AG04449 (cell line): ENCODE measurements at regions not wholly inside any gene's neighbourhood (a gene's known extent, or its start where the extent isn't known, plus 50 kb on each side); places are given as distances from the start of the nearest gene placed in this dataset.

Source experiments
- CTCF ChIA-PET: fragments of 350-600 bp; formaldehyde crosslinking; extraction: SDS; loops from one replicate; lab custom pipeline; 2021; ENCODE audit warnings: antibody characterized with exemption; lab: Yijun Ruan, JAX
- POLR2A ChIA-PET: fragments of 400-600, 350-600 bp; formaldehyde crosslinking; extraction: SDS; loops from one replicate; lab custom pipeline; 2020; ENCODE audit warnings: antibody characterized with exemption, inconsistent platforms; lab: Yijun Ruan, JAX
- DNase-seq: peaks from one replicate; pipeline ENCODE4 v3.0.0-alpha.2; 2010; ENCODE audit warnings: low read depth, low spot score
- H3K4me3 ChIP-seq: 2 replicates; pipeline ENCODE4 v1.5.1; 2011; ENCODE audit warnings: low read depth, mild to moderate bottlenecking, control low read depth, low read length
- TF ChIP-seq, protein P1 (sequence below): IDR thresholded peaks from one replicate; pipeline ENCODE4 v1.5.1; 2011; ENCODE audit warnings: mild to moderate bottlenecking, moderate library complexity, low read length, control low read depth, inconsistent platforms; ENCODE audit not compliant: insufficient read depth; ENCODE audit errors: missing control alignments

DNA sequence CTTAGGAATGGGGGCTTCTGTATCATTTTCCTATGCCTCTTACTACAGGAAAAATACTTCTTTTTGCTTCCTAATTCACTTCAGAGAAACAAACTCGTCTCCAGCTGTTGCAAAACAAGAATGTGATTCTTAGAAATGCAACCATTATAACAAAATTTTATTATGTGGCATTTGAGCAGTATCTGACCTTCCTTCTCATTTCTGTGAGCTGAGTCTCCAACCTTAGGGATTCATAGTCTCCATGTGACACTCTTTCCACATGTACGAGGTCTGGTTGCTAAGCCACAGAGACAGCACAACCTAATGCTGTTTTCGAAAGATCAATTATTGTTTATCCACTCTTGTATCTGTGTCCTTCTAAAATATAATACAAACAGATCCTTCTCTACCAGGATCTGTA is 75.3 kb upstream of the RGS4 start:
- TF ChIP-seq, protein P1, sequence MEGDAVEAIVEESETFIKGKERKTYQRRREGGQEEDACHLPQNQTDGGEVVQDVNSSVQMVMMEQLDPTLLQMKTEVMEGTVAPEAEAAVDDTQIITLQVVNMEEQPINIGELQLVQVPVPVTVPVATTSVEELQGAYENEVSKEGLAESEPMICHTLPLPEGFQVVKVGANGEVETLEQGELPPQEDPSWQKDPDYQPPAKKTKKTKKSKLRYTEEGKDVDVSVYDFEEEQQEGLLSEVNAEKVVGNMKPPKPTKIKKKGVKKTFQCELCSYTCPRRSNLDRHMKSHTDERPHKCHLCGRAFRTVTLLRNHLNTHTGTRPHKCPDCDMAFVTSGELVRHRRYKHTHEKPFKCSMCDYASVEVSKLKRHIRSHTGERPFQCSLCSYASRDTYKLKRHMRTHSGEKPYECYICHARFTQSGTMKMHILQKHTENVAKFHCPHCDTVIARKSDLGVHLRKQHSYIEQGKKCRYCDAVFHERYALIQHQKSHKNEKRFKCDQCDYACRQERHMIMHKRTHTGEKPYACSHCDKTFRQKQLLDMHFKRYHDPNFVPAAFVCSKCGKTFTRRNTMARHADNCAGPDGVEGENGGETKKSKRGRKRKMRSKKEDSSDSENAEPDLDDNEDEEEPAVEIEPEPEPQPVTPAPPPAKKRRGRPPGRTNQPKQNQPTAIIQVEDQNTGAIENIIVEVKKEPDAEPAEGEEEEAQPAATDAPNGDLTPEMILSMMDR: no peak
- no peak for DNase-seq
- ChIA-PET CTCF (interaction anchor here (1.0 kb wide), 1 partner anchor 135 kb away, joined by 3 read pairs; no protein-coding TSS in a partner anchor), POLR2A (no interaction called here)
- H3K4me3 ChIP-seq: no peak overlapping the region

DNA sequence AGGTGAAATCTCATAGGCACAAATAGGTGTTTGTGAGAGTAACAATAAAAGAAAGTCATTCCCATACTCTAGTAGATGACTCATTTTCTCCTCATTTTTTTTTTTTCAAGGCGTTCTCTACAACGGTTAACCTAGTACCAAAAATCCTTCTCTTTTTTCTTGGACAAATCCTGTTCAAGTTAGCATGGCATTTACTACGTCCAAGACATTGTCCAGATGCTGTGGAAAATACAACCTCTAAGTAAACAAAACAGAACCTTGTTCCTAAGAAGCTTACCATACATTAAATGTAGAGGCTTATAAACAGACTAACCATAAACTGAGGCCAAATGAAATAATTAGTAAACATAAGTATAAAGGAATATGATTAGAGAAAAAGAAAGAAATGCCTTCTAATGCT is 76.2 kb upstream of the RGS4 start:
- DNase-seq: no peak
- ChIA-PET CTCF (interaction anchor here (1.0 kb wide), 1 partner anchor 134 kb away, joined by 3 read pairs; no protein-coding TSS in a partner anchor), POLR2A (no interaction called here)
- H3K4me3 ChIP-seq: no peak overlapping the region
- TF ChIP-seq, protein P1: no peak

DNA sequence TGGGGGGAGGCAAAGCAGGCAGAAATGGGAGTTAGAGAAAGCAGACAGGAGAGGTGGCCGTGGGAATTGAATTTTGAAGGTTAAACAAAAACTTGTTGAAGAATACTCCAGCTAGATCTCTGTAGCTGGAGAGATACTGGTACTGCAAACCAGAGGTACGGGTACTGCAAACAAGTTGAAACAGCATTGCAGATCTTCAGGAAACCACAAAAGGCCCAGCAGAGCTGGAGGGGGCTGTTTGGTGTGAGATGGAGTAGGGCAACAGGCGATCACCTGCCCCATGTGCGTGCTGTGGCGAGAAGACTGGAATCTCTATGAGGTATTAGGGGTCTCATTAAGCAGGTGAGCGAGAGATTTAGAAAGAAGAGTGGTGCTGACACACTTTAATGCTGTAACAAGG is 77.7 kb upstream of the RGS4 start:
- no peak for DNase-seq
- CTCF ChIA-PET: no interaction called here
- TF ChIP-seq, protein P1: no peak
- POLR2A ChIA-PET: no interaction called here
- H3K4me3 ChIP-seq: no peak overlapping the region

DNA sequence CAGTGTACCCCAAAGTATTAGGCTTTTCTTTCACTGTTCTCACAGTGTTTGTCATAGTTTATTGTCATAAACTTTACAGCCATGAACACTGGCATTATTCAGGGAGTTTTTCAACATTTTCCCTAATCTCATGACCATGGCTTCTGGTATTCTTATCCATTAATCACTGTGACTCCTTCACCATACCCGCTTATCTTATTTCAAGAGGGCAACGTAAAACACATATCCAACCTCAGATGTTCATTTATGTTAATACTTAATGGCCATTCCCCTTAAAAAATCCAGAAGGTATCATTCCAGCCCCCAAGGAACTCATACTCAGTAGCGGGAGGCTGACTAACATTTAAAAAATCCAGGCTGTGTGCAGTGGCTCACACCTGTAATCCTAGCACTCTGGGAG is 78.5 kb upstream of the RGS4 start:
- ChIA-PET CTCF (no interaction called here), POLR2A (no interaction called here)
- no peak for DNase-seq
- TF ChIP-seq, protein P1: no peak
- no peak overlapping the region for H3K4me3 ChIP-seq

DNA sequence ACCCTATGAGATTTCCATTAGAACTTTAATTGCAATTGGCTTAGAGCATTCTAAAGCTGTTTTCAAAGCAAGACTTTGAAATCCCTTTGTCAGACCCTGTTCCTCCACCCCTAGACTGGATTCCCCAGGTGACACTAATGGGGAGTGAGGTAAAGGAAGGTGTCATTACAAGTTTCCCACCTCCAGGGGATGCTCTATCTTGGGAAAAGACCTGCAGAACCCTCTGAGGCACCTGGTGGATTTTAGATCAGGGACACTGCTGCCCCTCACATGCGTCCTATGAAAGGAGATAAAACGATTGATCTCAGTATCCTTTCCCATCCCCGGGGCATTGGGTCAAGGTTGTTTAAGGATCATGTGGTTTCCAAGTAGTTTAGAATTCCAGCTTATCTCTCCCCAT is 80.3 kb upstream of the RGS4 start:
- H3K4me3 ChIP-seq: no peak overlapping the region
- DNase-seq: no peak
- TF ChIP-seq, protein P1: no peak
- ChIA-PET POLR2A (no interaction called here), CTCF (interaction anchor here (1.1 kb wide), 1 partner anchor 135 kb away, joined by 3 read pairs; no protein-coding TSS in a partner anchor)

DNA sequence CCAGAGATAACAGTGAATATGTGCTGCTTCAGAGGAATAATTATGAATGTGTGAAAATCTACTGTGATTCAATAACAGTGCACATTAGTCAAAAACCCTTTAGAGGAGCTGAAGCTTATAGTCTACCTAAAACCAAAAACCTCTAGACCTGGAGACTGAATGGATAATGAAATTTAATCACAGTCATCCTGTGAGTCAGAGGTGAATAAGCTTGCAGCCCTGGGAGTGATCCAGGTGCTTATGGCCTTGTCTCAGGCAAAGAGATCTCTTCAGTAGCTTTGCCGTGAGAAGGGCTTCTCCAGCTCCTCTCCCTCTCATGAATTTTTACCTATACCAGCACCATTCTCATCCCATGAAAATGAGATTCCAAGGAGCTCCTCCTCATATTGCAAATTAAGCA is 81.3 kb upstream of the RGS4 start:
- no peak overlapping the region for H3K4me3 ChIP-seq
- POLR2A ChIA-PET: no interaction called here
- TF ChIP-seq, protein P1: no peak
- CTCF ChIA-PET: interaction anchor here (1.2 kb wide), 1 partner anchor 8 kb away, joined by 4 read pairs; no protein-coding TSS in a partner anchor
- no peak for DNase-seq
